ENCODE measurements at regions not wholly inside any gene's neighbourhood (a gene's known extent, or its start where the extent isn't known, plus 50 kb on each side); places are given as distances from the start of the nearest gene placed in this dataset.

DNA sequence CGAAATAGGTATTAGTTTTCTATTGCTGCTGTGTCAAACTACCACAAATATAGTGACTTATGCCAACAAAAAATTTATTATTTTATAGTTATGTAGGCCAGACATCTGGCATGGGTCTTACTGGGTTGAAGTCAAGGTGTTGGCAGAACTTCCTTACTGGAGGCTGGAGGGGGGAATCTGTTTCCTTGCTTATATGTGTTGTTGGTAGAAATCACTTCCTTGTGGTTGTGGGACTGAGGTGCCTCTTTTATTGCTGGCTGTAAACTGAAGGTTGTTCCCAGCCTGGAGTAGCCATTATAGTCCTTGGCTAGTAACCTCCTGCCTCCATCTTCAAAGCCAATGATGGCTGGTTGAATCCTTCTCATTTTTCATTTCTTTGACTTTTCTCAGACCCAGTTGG lies 439.8 kb upstream of the EEF2KMT start:
- no peak for TF ChIP-seq ZNF274 (IDR thresholded peaks at IDR 0.05; ENCODE audit: low read depth, low read length)
- TF ChIP-seq SUZ12 (IDR thresholded peaks at IDR 0.05; ENCODE audit: extremely low read depth, insufficient read depth, insufficient read length): no peak
